K562 (cell line): ENCODE measurements at regions not wholly inside any gene's neighbourhood (a gene's known extent, or its start where the extent isn't known, plus 50 kb on each side); places are given as distances from the start of the nearest gene placed in this dataset.

Experiments
- ATAC-seq: fragments of 200-7000 bp; cut with Tn5 transposase; 3 replicates; pipeline ENCODE4 v1.9.1; 2020; ENCODE audit warnings: moderate library complexity
- BruUV-seq: library from RNA; stranded (reverse); fragments of 400-500 nt; replicated peaks from 2 replicates; lab custom pipeline; 2021; lab: Mats Ljungman, UMichigan
- CTCF ChIA-PET: fragments of 300-600 bp; formaldehyde crosslinking; extraction: SDS; loops from one replicate; lab custom pipeline; 2021; ENCODE audit warnings: low intra/inter-chr PET ratio; lab: Yijun Ruan, JAX
- POLR2A ChIA-PET: fragments of 300-600, 350-650 bp; sonication (Branson Sonifier 250); formaldehyde crosslinking; extraction: SDS; loops from one replicate; lab custom pipeline; 2021; ENCODE audit warnings: antibody characterized with exemption, inconsistent platforms; lab: Yijun Ruan, JAX
- DNase-seq, 4 experiments: peaks; one replicate each; pipeline versions ENCODE4 v3.0.0 to v3.0.0-alpha.2; 2011 to 2018; ENCODE audit warnings: low spot score in 3 of 4, mixed read lengths in 3 of 4; ENCODE audit errors: extremely low read depth in 1 of 4
- FAIRE-seq: peaks from 2 replicates; lab custom pipeline; 2011; peaks lifted over from hg19 to GRCh38; lab: Jason Lieb, UNC
- H2AFZ ChIP-seq: 2 replicates; pipeline ENCODE4 v1.6.0; 2011; ENCODE audit warnings: low read depth, low read length, control low read depth, inconsistent platforms
- H3K27ac ChIP-seq: fragments of 200-600 bp; 3 replicates; pipeline ENCODE4 v1.8.0; 2011; ENCODE audit warnings: low read depth, mild to moderate bottlenecking, control low read depth, inconsistent platforms, low read length, moderate library complexity, mixed read lengths; ENCODE audit errors: extremely low read depth
- H3K27me3 ChIP-seq, 2 experiments: fragments of 300-600 bp in 1 of 2; 2 replicates in 1 of 2; 3 replicates in 1 of 2; pipeline versions ENCODE4 v1.6.0 to v1.8.0; 2011; ENCODE audit warnings: inconsistent platforms in 2 of 2, low read length in 2 of 2, mild to moderate bottlenecking in 1 of 2, mixed read lengths in 1 of 2, moderate library complexity in 1 of 2; ENCODE audit not compliant: control insufficient read depth in 2 of 2, insufficient read depth in 2 of 2
- H3K36me3 ChIP-seq: fragments of 300-600 bp; 3 replicates; pipeline ENCODE4 v1.8.0; 2011; ENCODE audit warnings: mild to moderate bottlenecking, low read length, inconsistent platforms; ENCODE audit not compliant: control insufficient read depth, insufficient read depth
- H3K4me1 ChIP-seq, 2 experiments: fragments of 200-600 bp in 1 of 2; replicated peaks in 1 of 2; 2 replicates in 1 of 2; 3 replicates in 1 of 2; pipeline versions ENCODE4 v1.5.1 to v1.8.0; 2011; ENCODE audit warnings: inconsistent platforms in 2 of 2, low read length in 2 of 2, mild to moderate bottlenecking in 1 of 2, mixed read lengths in 1 of 2, moderate library complexity in 1 of 2; ENCODE audit not compliant: control insufficient read depth in 2 of 2, insufficient read depth in 2 of 2
- H3K4me2 ChIP-seq: 2 replicates; pipeline ENCODE4 v1.6.1; 2011; ENCODE audit warnings: low read length, control low read depth, inconsistent platforms, mixed read lengths; ENCODE audit not compliant: insufficient read depth
- H3K4me3 ChIP-seq: fragments of 200-600 bp; sonication (generic), shearing (Covaris generic); 2 replicates; pipeline ENCODE4 v1.5.1; 2016; ENCODE audit warnings: control low read depth, inconsistent platforms
- H3K79me2 ChIP-seq: fragments of 200-600 bp; 3 replicates; pipeline ENCODE4 v1.8.0; 2011; ENCODE audit warnings: low read length, inconsistent platforms; ENCODE audit not compliant: control insufficient read depth, insufficient read depth
- H3K9ac ChIP-seq, 2 experiments: 2 replicates each; pipeline versions ENCODE4 v1.6.0 to v1.6.1; 2011; ENCODE audit warnings: low read depth in 2 of 2, low read length in 2 of 2, control low read depth in 1 of 2, inconsistent platforms in 1 of 2, mild to moderate bottlenecking in 1 of 2, mixed read lengths in 1 of 2; ENCODE audit not compliant: insufficient read depth in 1 of 2
- H3K9me1 ChIP-seq: one replicate; pipeline ENCODE4 v1.6.0; 2011; ENCODE audit warnings: inconsistent platforms, mild to moderate bottlenecking, low read length, moderate library complexity; ENCODE audit not compliant: control insufficient read depth, insufficient read depth
- H3K9me3 ChIP-seq: replicated peaks from 2 replicates; pipeline ENCODE4 v1.5.1; 2011; ENCODE audit warnings: low read depth, low read length, inconsistent platforms; ENCODE audit not compliant: control insufficient read depth, insufficient read depth
- H4K20me1 ChIP-seq: replicated peaks from 2 replicates; pipeline ENCODE4 v1.6.1; 2011; ENCODE audit warnings: low read length, inconsistent platforms, mixed read lengths; ENCODE audit not compliant: control insufficient read depth, insufficient read depth
- CAMTA2 ChIP-seq: fragments of 250-450 bp; sonication (Bioruptor Pico); conservative IDR thresholded peaks from 2 replicates; pipeline ENCODE4 v1.5.1; 2022
- CBX5 ChIP-seq: IDR thresholded peaks from 2 replicates; pipeline ENCODE4 v1.6.1; 2014; ENCODE audit warnings: low read depth, borderline replicate concordance
- CTBP1 ChIP-seq: fragments of 450-650 bp; IDR thresholded peaks from 2 replicates; pipeline ENCODE4 v1.6.1; 2016; ENCODE audit warnings: borderline replicate concordance
- HMGN3 ChIP-seq: IDR thresholded peaks from 2 replicates; pipeline ENCODE4 v1.6.1; 2011; ENCODE audit warnings: borderline replicate concordance, low read depth, mild to moderate bottlenecking, mixed read lengths, low read length; ENCODE audit not compliant: insufficient read length; ENCODE audit errors: extremely low read depth
- MED1 ChIP-seq: sonication (generic); formaldehyde crosslinking; IDR thresholded peaks from 2 replicates; pipeline ENCODE4 v1.8.1; 2023; ENCODE audit warnings: missing genetic modification reagents, borderline replicate concordance
- MYNN ChIP-seq, 2 experiments: sonication (generic); formaldehyde crosslinking in 1 of 2; IDR thresholded peaks; 2 replicates each; pipeline versions ENCODE4 v1.5.0 to v1.6.1; 2016 to 2020; ENCODE audit warnings: antibody characterized with exemption in 1 of 2, missing genetic modification reagents in 1 of 2
- RBM15 ChIP-seq: fragments of 200-400 bp; formaldehyde crosslinking; IDR thresholded peaks from 2 replicates; pipeline ENCODE4 v1.6.1; 2018; ENCODE audit warnings: mild to moderate bottlenecking, low read length, moderate library complexity; ENCODE audit not compliant: insufficient read depth
- SIRT6 ChIP-seq: IDR thresholded peaks from one replicate; pipeline ENCODE4 v1.6.1; 2012; ENCODE audit warnings: low read depth, mild to moderate bottlenecking, control low read depth, inconsistent platforms, low read length, moderate library complexity
- SUPT5H ChIP-seq: fragments of 450-650 bp; IDR thresholded peaks from 2 replicates; pipeline ENCODE4 v1.6.1; 2016
- TGIF2 ChIP-seq: sonication (generic); formaldehyde crosslinking; IDR thresholded peaks from 2 replicates; pipeline ENCODE4 v1.8.1; 2022; ENCODE audit warnings: mild to moderate bottlenecking, missing genetic modification reagents, moderate library complexity
- XRCC4 ChIP-seq: IDR thresholded peaks from one replicate; pipeline ENCODE4 v1.6.1; 2011; ENCODE audit not compliant: insufficient read depth, insufficient read length; ENCODE audit errors: extremely low read depth
- XRCC5 ChIP-seq: fragments of 200-400 bp; formaldehyde crosslinking; IDR thresholded peaks from 2 replicates; pipeline ENCODE4 v1.6.1; 2017; ENCODE audit warnings: low read depth, mild to moderate bottlenecking, low read length
- ZNF175 ChIP-seq: fragments of 200-800 bp; sonication (Bioruptor generic); IDR thresholded peaks from 2 replicates; pipeline ENCODE4 v1.6.1; 2016; ENCODE audit warnings: low read depth, mild to moderate bottlenecking, missing genetic modification characterization, missing compliant biosample characterization
- ZNF75A ChIP-seq: fragments of 450-650 bp; formaldehyde crosslinking; IDR thresholded peaks from 2 replicates; pipeline ENCODE4 v1.4.0; 2020; ENCODE audit warnings: mild to moderate bottlenecking
- WGBS: fragments of 100-300 bp; shearing (Covaris generic); methylation state at CpG from one replicate; pipeline ENCODE4 v1.1.6; 2016; ENCODE audit warnings: low coverage, mixed read lengths; ENCODE audit not compliant: insufficient coverage; ENCODE audit errors: missing lambda C conversion rate; 5-methylcytosine and 5-hydroxymethylcytosine counted together
- in situ Hi-C: fragments of 300-500 bp; cut with MboI; formaldehyde crosslinking; loops from 4 replicates; pipeline ENCODE4 v1.15.0; 2018; ENCODE audit warnings: inconsistent platforms, mixed read lengths
- intact Hi-C: fragments of 100-400 bp; cut with micrococcal nuclease; formaldehyde crosslinking; loops from 2 replicates; pipeline ENCODE4 v1.14.2; 2022

DNA sequence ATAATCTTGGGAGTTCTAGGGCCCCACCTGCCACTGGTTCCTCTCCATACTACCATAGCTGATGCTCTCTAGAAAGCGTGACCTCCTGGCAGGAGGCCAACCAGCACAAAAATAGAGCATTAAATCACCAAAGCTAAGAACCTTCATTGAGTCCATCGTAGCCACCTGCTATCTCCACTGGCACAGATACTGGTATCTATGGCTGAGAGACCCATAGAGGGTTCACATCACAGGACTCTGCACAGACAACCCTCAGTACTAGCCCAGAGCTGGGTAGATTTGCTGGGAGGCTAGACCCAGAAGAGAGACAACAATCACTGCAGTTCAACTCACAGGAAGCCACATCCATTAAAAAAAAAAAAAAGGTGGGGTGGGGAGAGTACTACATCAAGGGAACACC, 509.1 kb downstream of the DTWD2 start:
- BruUV-seq, result no TSS peak
- in situ Hi-C loops (no loop called here), intact Hi-C loops (no loop called here)
- POLR2A ChIA-PET, result no interaction called here
- Histone ChIP-seq H3K9me3 (no peaks in the 10 kb centered on the region), H2AFZ (no peak overlapping the region), H3K27me3 (no peaks in the 10 kb centered on the region), H3K36me3 (no peaks in the 10 kb centered on the region), H3K4me1 (no peaks in the 10 kb centered on the region), H3K9me1 (no peaks in the 10 kb centered on the region), H3K9ac (no peak overlapping the region), H4K20me1 (no peaks in the 10 kb centered on the region), H3K79me2 (no peaks in the 10 kb centered on the region), H3K4me3 (no peak overlapping the region), H3K4me2 (no peak overlapping the region), H3K27ac (no peak overlapping the region)
- CTCF ChIA-PET, result no interaction called here
- TF ChIP-seq ZNF75A (CRISPR knock-in tag) (no peak), RBM15 (no peak), CTBP1 (no peak), MED1 (CRISPR knock-in tag) (no peak), SUPT5H (no peak), CBX5 (no peak), MYNN (IDR thresholded peaks at IDR 0.05) (no peak), MYNN (CRISPR knock-in tag; IDR thresholded peaks at IDR 0.05) (no peak), ZNF175 (CRISPR knock-in tag) (no peak), XRCC4 (no peak), XRCC5 (no peak), SIRT6 (no peak), HMGN3 (no peak), CAMTA2 (CRISPR knock-in tag) (no peak), TGIF2 (CRISPR knock-in tag) (no peak)
- DNase-seq, result no peak
- FAIRE-seq, result no peak
- no peak for ATAC-seq
- 0% methylated on average over 2 of the region's 2 CpGs for WGBS
